Neural progenitor cell (in vitro differentiated cells): ENCODE measurements at regions not wholly inside any gene's neighbourhood (a gene's known extent, or its start where the extent isn't known, plus 50 kb on each side); places are given as distances from the start of the nearest gene placed in this dataset.

ENCODE experiments used
- EZH2 ChIP-seq: fragments of 200-600 bp; sonication (generic); IDR thresholded peaks from 2 replicates; pipeline ENCODE4 v1.6.1; 2017; ENCODE audit warnings: antibody characterized with exemption, mild to moderate bottlenecking, moderate library complexity
- TF ChIP-seq, protein P1 (sequence below): fragments of 200-600 bp; sonication (generic); IDR thresholded peaks from 2 replicates; pipeline ENCODE4 v1.5.1; 2017; ENCODE audit warnings: antibody characterized with exemption, mild to moderate bottlenecking

DNA sequence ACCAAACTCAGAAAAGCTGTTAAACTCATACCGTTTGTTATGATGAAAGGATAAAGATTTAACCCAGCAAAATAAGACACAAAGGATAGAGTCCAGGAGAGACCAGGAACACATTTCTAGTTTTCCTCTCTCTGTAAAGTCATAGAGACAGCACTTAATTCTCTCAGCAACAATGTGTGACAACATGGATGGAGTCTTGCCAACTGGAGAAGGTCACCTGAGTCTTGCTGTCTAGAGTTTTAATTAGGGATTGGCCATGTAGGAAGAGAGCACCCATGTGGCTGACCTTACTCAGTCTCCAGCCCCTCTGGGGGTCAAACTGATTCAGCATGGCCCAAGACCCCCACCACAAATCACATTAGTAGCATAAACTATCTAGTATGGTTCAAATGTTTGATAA is 151.0 kb upstream of the ATF7IP start:
- TF ChIP-seq EZH2 = no peak
- TF ChIP-seq, protein P1, sequence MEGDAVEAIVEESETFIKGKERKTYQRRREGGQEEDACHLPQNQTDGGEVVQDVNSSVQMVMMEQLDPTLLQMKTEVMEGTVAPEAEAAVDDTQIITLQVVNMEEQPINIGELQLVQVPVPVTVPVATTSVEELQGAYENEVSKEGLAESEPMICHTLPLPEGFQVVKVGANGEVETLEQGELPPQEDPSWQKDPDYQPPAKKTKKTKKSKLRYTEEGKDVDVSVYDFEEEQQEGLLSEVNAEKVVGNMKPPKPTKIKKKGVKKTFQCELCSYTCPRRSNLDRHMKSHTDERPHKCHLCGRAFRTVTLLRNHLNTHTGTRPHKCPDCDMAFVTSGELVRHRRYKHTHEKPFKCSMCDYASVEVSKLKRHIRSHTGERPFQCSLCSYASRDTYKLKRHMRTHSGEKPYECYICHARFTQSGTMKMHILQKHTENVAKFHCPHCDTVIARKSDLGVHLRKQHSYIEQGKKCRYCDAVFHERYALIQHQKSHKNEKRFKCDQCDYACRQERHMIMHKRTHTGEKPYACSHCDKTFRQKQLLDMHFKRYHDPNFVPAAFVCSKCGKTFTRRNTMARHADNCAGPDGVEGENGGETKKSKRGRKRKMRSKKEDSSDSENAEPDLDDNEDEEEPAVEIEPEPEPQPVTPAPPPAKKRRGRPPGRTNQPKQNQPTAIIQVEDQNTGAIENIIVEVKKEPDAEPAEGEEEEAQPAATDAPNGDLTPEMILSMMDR = no peak
